Astrocyte of the cerebellum (primary cell): ENCODE measurements at regions not wholly inside any gene's neighbourhood (a gene's known extent, or its start where the extent isn't known, plus 50 kb on each side); places are given as distances from the start of the nearest gene placed in this dataset.
"Not testable (repeated sequence)": the region's sequence is repeated elsewhere in the genome, so short reads cannot be mapped to it uniquely, and the experiment has no call there.

ENCODE experiments used
- DNase-seq: peaks from one replicate; pipeline ENCODE4 v3.0.0-alpha.2; 2011; ENCODE audit warnings: low read depth
- H3K4me3 ChIP-seq: 2 replicates; pipeline ENCODE4 v1.5.1; 2011; ENCODE audit warnings: mild to moderate bottlenecking, low read depth, low read length, moderate library complexity
- in situ Hi-C: cut with HindIII; loops from 2 replicates; pipeline ENCODE4 v1.10.0; 2017; ENCODE audit warnings: low sequenced_read_pairs
- TF ChIP-seq, protein P1 (sequence below): IDR thresholded peaks from 2 replicates; pipeline ENCODE4 v1.5.1; 2012; ENCODE audit warnings: low read length, low read depth, moderate library complexity, mild to moderate bottlenecking; ENCODE audit errors: missing control alignments

- TF ChIP-seq, protein P1, sequence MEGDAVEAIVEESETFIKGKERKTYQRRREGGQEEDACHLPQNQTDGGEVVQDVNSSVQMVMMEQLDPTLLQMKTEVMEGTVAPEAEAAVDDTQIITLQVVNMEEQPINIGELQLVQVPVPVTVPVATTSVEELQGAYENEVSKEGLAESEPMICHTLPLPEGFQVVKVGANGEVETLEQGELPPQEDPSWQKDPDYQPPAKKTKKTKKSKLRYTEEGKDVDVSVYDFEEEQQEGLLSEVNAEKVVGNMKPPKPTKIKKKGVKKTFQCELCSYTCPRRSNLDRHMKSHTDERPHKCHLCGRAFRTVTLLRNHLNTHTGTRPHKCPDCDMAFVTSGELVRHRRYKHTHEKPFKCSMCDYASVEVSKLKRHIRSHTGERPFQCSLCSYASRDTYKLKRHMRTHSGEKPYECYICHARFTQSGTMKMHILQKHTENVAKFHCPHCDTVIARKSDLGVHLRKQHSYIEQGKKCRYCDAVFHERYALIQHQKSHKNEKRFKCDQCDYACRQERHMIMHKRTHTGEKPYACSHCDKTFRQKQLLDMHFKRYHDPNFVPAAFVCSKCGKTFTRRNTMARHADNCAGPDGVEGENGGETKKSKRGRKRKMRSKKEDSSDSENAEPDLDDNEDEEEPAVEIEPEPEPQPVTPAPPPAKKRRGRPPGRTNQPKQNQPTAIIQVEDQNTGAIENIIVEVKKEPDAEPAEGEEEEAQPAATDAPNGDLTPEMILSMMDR: no peak
- H3K4me3 ChIP-seq: no peak overlapping the region
- in situ Hi-C loops: no loop called here
- DNase-seq: no peak
Observed at GRCh38 chr12:9323144-9323681, 115.0 kb upstream of the PZP start.

GRCh38 chr12:9319842-9320173 is 111.6 kb upstream of the PZP start:
- in situ Hi-C loops: no loop called here
- TF ChIP-seq, protein P1: no peak
- H3K4me3 ChIP-seq: no peak overlapping the region
- DNase-seq: no peak

DNA sequence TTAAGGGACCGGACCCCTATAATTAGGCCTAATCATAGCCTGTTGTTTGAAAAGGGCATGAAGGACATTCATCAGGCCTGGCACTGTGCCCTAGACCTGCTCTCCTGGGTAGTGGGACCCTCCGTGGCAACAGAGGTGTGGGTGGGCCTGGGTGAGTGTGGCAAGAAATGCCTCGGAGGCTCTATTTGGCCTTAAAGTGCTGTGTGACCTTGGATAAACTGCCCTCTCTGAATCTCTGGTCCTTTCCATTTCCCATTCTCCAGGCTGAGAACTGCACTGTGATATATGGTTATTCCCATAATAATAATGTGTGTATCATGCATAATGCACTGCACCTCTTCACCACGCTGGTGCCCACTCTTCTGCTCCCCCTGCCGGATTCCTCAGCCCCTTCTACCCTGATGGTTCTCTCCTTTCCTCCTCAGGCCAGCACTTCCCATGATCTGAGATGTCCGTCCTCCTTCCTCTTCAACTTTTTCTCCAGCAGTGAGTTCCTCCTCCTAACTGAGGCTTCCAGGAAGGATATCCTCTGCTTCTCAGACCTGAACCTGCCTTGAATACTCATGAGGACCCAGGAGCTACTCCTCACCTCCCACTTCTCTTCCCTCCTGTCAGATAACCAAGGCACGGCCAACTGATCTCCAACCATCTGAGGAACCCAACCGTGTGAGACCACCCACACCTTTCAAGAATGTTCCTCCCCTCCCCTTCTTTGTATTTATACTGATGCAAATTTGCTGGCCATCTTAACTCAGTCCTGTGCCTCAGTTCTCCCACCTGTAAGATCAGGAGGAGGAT is 111.0 kb upstream of the PZP start:
- in situ Hi-C loops: no loop called here
- H3K4me3 ChIP-seq: no peak overlapping the region
- no peak for DNase-seq
- TF ChIP-seq, protein P1: peak; percentile 34

DNA sequence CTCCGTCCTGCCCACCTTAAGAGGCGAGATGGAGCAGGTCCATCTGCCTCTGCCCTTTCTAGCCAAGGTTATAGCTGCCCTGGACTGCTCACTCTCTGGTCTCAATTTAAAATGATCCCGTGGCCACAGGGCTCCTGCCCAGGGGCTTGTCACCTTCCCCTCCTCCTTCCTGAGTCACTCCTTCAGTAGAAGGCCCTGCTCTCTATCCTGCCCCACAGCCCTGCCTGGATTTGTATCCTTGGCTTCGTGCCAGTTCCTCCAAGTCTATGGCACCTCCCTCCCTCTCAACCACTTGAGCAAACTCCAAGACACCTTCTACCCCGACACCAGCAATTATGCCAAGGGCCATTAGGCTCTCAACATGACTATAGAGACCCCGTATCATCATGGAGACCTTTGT is 105.3 kb upstream of the PZP start:
- H3K4me3 ChIP-seq, in situ Hi-C loops, DNase-seq: not testable (repeated sequence)

GRCh38 chr12:9312406-9313392 is 104.5 kb upstream of the PZP start:
- in situ Hi-C loops: not testable (repeated sequence)

DNA sequence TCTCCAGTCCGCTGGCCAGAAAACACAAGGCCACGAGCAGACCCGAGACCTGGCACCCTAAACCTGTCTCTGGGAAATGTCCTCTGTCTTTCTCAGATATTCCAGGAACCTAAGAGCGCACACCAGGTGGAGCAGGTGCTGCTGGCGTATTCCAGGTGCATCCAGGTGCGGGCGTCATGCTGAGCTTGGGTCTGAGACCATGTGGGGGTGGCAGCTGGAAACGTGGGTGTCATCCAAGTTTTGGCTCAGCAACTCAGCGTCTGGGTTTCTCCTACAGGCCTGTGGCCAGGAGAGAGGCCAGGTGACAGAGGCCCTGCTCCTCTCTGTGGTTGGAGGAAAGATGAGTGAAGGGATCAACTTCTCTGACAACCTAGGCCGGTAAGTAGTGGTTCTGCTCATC is 103.3 kb upstream of the PZP start:
- H3K4me3 ChIP-seq, in situ Hi-C loops, DNase-seq: not testable (repeated sequence)

More at GRCh38 chr12:9312406-9313392, 104.5 kb upstream of the PZP start:
- not testable (repeated sequence) for H3K4me3 ChIP-seq, DNase-seq

DNA sequence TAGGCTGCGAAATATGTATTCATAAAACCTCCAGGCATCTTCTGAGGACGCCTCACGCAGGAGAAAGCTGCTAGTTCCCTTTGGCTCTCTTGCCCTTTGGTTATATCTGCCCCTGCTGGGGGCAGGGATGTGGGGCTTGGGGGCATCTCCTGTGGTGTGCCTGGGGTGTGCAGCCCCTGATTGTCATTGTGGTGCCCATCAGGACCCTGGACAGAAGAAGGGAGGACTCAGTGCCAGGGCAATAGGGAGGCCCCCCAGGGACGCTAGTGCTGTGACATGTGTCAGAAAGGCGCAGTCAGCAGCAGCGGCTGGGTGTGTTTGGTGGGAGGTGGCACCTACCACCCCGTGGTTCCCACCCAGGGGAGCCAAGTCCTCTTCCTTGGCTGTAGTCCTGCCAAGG is 102.5 kb upstream of the PZP start:
- H3K4me3 ChIP-seq, DNase-seq, in situ Hi-C loops: not testable (repeated sequence)

- DNase-seq, H3K4me3 ChIP-seq, in situ Hi-C loops: not testable (repeated sequence)
Observed at GRCh38 chr12:9309749-9310148, 101.6 kb upstream of the PZP start.

DNA sequence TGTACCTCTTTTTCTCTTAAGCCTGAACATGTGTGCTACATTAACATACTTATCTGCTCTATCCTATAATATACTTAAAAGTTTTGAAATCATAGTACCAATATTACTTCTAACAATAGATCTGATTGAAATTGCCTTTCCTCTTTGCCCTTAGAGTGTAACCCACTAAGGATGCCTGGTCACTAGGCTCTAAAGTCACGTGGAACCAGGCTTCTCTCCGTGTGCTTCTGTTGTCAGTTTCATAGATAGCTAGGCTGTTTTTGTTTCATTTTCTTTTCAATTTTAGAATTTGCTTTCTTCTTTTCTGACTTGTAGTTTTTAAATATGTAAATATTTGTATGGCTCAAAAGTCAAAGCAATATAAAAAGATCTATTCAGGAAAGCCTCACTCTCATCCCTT is 100.5 kb upstream of the PZP start:
- DNase-seq, in situ Hi-C loops, H3K4me3 ChIP-seq: not testable (repeated sequence)

- H3K4me3 ChIP-seq, DNase-seq, in situ Hi-C loops: not testable (repeated sequence)
Observed at GRCh38 chr12:9308163-9308562, 100.0 kb upstream of the PZP start.

GRCh38 chr12:9307255-9307654 is 99.1 kb upstream of the PZP start:
- in situ Hi-C loops, H3K4me3 ChIP-seq, DNase-seq: not testable (repeated sequence)

DNA sequence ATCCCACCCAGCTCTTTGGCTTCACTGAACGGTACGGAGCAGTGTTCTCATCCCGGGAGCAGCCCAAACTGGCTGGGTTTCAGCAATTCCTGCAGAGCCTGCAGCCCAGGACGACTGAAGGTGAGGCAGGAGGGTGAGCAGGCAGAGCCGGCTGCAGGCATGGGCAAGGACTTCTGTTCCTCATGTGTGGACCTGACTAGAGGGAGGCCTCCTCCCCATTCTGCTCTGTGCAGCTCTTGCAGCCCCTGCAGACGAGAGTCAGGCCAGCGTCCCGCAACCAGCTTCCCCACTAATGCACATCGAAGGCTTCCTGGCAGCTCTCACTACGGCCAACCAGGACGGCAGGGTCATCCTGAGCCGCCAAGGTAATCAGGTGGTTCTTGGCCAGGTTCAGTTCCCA is 97.8 kb upstream of the PZP start:
- DNase-seq, in situ Hi-C loops: not testable (repeated sequence)

GRCh38 chr12:9304540-9304939 is 96.3 kb upstream of the PZP start:
- H3K4me3 ChIP-seq, in situ Hi-C loops, DNase-seq: not testable (repeated sequence)

More for the DNA sequence above, 97.8 kb upstream of the PZP start:
- H3K4me3 ChIP-seq: not testable (repeated sequence)
